ENCODE measurements at regions not wholly inside any gene's neighbourhood (a gene's known extent, or its start where the extent isn't known, plus 50 kb on each side); places are given as distances from the start of the nearest gene placed in this dataset.
"Not testable (repeated sequence)": the region's sequence is repeated elsewhere in the genome, so short reads cannot be mapped to it uniquely, and the experiment has no call there.

DNA sequence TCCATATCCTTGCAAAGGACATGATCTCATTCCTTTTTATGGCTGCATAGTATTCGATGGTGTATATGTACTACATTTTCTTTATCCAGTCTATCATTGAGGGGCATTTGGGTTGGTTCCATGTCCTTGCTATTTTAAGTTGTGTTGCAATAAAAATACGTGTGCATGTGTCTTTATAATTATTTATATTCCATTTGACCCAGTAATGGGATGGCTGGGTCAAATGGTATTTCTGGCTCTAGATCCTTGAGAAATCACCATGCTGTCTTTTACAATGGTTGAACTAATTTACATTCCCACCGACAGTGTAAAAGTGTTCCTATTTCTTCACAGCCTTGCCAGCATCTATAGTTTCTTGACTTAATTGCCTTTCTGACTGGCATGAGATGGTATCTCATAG lies 972.6 kb upstream of the KCND2 start:
- DNase-seq = not testable (repeated sequence)

DNA sequence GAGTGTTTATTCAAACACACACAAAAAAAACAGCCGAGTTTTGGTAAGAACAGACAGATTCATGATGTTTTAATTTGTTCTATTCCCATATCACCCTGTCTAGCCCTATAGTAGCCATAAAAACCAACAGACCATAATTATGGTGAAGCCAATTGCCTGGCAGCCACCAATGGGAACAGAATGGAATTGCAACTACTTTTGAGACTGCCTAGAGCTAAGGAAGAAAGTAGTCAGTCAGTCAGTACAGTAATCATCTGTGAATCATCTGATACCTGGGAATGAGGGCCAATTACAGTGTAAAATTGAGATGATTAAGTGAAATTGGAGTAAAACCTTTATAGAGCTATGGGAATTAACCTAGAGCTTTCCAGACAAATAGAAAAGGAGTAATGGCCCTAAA lies 952.7 kb upstream of the KCND2 start:
- DNase-seq = no peak

DNA sequence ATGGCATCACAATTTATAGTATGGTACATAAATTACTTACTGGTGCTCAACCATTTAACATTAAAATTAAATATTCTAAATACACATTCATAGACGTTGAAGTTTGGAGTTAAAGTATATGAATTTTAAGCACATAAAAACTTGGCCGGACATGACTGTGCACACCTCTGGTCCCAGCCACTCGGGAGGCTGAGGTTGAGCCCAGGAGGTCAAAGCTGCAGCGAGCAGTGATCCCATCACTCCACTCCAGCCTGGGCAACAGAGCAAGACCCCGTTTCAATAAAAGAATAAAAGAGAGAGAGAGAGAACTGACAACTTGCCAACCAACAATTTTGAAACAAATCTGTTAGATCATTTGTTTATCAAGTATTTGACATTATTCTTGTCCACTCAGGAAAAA lies 943.3 kb upstream of the KCND2 start:
- DNase-seq = no peak

DNA sequence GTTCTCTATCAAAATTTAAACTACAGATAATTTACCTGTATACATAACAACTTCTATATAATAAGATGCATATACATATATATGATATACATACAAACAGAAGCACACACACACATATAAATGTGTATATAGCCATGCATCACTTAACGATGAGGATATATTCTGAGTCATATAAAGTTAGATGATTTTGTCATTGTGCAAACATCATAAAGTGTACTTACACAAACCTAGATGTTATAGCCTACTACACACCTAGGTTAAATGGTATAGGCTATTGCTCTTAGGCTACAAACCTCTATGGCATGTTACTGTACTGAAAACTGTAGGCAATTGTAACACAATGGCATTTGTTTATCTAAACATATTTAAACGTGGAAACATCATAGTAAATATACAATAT lies 937.6 kb upstream of the KCND2 start:
- no peak for DNase-seq

DNA sequence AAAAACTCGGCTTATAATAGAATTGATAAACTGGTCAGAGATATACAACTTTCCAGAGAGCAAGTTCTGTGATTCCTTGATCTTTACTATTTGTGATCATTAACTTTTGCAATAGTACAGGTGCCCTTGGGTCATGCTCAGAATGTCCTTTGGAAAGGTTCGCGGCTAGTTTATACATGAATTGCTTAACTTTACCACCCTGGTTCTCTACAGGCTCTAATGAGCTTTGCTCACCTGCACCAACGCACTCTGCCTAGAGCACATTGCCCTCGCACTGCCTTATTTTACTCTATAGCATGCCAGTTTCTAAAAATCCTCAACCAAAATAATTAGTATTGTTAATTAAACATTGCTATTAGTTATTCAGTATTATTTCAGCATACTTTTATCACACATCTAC lies 931.2 kb upstream of the KCND2 start:
- DNase-seq = no peak

DNA sequence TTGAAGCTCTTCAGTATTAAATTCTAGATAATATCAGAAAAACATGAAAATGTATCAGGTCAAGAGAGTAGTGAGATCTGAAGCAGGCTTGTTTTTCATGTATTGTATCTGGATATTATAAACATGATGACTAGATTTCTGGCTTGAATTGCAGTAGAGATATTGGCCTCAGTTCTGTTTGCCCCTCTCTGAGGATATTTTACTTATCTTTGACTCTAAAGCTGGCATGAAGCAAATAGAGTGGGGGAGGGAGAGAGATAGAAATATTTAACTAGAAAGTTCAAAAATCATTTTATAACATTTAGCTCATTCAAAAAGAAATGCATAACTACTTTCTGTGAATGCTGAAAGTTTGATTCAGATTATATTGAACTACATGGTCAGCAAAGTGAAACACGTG lies 929.7 kb upstream of the KCND2 start:
- DNase-seq = no peak

DNA sequence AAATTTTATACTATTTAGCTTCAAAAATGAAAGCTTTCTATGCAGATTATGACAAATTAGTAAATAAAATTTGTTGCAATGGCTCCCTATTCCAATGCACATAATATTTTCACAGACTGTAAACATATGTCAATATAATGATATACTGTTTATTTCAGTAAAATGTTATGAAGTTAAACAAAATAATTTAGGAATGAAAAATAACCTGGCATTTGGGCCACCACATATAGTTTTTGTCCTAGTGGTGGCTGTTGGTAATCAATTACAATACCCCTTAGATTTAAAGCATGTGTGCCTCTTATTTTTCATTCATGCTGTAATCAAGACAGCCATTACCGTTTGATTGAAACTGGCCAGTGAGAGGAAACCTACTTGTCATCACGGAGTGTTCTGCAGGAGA lies 928.5 kb upstream of the KCND2 start:
- no peak for DNase-seq

DNA sequence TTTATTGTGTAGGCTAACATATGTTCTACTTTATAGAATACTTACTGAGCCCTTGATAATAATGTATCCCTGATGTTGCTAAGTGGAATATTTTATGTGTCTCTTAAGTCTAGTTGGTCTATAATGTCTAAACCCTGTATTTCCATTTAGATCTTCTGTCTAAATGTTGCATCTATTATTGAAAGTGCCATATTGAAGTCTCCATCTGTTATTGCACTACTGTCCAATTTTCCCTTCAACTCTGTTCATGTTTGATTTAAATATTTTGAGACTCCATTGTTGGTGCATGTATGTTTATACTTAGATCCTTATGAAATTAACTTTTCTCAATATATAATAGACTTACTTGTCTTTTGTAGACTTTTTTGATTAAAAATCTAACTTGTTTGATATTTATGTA lies 924.5 kb upstream of the KCND2 start:
- DNase-seq = no peak

DNA sequence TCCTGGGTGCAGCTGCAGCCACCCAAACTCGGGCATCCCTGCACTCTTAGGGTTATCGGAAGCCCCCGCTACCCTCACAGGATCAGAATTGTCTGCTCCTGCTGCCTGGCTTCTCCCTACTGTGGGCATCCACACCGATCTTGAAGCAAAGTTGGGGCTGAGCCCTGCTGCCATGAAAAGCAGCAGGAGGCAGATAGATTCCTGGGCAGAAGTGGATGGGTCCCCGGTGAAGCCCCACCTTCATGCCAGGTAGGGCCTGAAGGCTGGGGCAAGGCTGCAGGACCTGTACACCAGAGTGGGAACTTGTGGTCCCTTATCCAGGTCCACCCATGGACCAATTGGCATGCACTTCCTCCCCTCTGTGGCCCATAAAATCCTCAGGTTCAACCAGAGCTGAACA lies 922.6 kb upstream of the KCND2 start:
- DNase-seq = no peak

DNA sequence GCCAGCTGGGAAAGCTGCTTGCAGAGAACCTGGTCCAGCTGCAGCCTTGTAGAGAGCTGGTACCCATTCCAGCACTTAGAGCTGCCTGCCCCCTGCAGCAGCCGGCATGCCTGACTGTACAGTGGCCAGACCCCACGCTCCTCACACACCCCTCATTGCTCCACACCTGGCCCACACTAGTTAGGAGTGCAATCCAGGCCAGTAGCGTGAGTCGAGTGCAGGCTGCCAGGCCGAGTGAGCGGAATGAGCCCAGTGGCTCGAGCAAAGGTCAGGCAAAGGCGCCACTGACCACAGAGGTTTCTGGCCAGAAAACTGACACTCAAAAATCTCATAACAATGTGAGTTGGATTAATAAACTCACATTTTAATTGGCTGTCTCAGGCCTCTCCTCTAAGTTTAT lies 921.7 kb upstream of the KCND2 start:
- no peak for DNase-seq

DNA sequence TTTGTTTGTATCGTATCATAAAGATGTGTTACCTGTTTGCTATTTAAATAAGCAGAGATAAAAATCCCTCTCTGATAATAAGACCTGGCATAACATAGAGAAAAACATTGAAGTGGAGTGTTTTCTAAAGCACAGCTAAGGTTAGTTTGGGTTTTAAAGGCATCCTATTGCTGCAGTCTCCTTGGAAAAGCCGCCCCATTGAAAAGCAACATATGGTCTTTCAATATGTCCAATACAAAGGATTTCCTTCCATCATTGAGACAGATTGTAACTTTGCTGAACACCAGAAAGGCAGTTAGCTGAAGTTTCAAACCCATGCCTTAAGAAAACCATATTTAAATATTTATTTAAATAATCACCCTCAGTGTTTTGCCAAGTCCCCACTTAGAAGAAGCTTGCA lies 898.5 kb upstream of the KCND2 start:
- DNase-seq = no peak

DNA sequence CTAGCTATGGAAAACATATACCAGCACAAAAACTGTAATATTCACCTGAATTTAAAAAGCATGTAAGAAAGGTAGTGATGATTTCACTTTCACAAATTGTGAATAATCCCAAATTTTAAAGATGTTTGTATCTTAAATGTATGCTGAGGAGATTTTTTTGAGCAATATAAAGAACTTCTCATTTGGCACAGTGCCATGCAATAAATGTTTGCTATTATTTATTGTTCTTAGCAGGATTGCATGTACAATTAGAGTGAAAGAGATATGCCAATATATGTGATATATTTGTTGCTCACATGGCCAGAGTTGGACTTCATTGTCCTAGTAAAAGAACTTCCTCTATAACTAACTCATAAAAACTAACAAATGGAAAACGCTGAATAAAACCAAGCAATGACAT lies 895.1 kb upstream of the KCND2 start:
- no peak for DNase-seq

DNA sequence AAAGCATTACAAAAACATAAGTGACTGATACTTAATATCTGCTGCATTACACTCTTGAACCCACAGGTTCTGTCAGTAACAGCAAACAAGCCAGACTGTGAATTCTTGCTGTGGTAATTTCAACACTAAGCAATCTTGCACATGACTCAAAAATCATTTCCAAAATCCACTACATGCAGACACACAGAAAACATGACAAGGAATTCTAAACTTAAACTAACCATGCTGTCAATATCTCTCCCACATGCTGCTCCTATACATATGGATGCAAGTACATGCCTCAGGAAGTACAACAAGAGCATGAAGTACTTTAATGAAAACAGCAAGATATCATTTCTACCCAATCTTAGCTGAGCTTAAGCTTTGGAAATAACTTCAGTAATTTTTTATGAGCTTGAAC lies 890.2 kb upstream of the KCND2 start:
- no peak for DNase-seq

DNA sequence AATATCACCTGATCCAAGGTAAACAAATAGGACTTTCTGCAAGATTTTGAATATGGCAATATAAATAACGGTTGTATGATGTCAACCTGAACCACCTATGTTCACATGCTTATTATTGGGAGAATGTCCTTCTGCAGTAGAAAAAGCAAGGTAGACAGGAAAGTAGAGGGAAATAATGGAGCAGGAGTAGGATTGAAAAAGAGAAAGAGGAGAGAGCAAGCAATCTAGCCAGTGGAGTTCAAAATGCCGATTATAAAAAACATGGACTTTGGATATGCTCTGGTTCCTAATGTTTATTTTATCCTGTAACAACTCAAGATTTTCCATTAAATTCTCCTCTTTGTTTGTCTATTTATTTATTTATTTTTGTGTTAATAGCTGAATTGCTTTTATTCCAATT lies 878.0 kb upstream of the KCND2 start:
- no peak for DNase-seq

DNA sequence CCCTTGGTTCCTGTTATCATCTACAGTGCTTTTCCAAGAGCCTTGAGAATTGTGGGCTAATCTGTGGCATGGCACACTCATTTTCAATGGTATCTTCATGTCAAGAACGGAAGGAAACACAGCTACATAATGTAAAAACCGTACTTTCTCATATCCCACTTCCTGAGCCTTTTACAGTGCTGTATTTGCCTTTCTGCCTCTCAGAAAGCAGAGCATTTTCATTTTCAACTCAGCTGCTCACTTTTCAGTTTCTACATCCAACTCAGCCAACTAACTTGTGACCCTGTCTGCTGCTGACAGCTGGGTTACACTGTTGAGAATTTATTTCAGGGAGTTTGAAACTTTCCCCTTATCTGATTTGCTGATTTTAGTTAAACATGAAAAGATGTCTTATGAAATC lies 875.8 kb upstream of the KCND2 start:
- DNase-seq = no peak

DNA sequence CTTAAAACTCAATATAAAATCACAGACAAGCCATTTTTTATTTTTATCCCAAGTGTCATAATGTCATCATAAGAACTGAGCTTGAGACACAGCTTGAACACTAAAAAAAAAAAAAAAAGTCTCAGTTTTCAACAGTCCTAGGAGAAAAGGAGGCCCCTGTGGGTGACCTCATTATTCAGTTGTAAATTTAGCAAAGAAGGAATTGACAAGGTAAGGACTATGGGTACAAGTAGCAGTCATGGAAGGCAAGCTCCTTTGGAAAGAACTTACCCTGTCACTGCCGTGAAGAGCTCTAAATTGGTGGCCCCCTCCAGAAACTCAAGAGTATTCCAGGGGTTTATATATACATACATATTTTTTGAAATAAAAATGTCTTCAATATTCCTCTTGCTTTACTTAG lies 864.4 kb upstream of the KCND2 start:
- DNase-seq = no peak

DNA sequence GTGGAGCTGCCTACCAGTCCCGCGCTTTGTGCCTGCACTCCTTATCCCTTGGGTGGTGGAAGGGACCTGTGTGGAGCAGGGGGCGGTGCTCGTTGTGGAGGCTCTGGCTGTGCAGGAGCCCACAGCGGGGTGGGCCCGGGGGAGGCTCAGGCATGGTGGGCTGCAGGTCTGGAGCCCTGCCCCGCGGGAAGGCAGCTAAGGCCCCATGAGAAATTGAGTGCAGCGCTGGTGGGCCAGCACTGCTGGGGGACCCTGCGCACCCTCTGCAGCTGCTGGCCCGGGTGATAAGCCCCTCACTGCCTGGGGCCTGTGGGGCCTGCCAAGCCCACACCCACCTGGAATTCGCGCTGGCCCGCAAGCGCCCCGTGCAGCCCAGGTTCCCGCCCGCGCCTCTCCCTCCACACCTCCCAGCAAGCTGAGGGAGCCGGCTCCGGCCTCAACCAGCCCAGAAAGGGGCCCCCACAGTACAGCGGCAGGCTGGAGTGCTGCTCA lies 859.6 kb upstream of the KCND2 start:
- DNase-seq = no peak

DNA sequence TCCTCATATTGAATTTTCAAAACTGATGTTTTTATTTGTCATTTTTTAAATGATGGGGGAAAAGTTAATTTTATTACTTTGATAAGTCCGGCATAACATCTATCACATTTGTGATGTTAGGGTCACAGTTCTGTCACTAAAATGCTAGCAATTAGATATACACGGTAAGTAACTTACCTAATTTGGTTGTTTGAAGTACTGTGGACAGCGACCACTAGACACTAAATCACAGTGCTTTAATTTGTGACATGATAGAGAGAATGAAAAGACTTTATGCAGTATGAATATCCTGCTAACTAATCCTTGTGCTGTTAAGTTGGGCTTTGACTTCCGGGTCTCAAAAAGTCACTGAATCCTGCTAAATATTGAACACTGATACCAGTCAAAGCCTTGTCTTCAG lies 857.3 kb upstream of the KCND2 start:
- no peak for DNase-seq

DNA sequence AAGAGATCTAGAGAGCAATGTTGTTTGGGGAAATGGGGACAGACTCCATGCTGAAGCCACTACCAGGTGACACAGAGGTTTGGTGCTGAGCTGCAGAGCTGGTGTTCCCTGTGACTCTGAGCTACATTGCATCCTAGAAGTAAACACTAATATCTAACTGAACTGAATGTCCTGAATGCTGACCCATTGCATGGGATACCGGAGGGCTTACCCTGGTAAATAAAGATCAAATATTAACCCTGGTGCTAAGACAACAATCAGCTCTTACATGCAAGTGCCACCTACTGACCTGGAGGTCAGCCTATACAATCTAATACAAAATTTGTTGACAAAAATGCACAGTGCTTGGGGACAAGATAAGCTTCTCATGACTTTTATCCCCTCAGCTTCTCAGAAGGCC lies 851.3 kb upstream of the KCND2 start:
- no peak for DNase-seq

DNA sequence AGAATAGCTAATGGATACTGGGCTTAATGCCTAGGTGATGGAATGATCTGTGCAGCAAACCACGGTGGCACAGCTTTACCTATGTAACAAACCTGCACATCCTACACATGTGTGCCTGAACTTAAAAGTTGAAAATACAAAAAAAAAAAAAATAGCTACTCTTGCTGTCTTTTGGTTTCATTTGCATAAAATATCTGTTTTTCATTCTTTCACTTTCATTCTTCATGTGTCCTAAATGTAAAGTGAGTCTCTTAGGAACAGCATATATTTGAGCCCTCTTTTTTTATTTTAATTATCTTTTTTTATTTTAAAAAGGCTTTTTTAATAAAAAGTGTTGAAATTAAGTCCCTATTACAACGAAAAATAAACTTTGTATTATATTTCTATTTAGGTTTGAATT lies 836.1 kb upstream of the KCND2 start:
- no peak for DNase-seq

DNA sequence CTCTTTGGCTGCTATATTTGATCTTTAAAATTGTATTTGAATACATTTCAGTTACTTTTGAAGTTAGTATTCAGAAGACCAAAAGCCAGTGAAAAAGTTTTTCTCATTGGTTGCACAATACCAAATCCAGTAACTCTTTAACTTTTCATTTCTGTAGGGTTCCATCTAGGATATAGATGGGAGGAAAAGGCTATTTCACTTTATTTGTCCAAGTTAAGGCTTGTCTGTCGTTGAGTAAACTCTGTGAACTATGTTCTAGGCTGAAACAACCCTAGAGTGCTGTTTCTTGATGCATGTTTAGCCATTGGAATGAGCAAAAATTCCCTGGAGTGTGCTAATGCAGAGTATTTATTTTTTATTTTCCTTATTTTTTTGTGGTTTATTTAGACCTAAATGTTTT lies 834.7 kb upstream of the KCND2 start:
- DNase-seq = no peak

DNA sequence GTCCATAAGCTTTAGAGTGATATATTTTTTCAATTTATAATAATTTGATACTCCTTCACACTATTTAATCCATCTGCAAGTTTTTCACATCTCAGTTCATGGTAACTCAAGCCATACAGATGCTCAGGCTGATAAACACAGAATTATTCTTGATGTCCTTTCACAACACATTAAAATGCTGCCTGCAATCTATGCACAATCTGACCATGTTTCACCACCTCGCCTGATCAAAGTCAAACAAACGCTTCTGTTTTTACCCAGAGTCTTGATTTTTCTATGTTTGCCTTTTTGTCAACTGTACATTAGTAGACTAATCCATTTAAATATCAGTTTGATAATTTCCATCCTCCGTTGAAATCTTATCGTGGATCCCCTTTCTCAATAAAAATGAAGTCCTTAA lies 833.8 kb upstream of the KCND2 start:
- DNase-seq = no peak

DNA sequence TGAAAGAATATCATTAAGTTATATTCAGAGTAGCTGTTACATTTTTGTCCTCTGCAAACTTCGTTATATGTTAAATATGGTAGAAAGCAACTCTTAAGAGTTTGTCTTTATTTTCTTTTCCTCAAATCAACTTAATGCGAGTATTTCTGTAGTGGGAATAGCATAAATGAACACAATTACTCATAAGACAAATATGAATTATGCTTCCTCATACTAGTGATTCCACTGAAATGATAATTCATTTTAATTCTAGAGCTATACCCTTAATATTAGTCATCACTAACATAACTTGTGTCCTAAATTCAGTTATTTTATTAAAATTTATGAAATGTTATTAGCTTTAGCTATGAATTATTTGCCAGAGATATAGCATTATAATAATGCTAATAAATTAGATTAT lies 820.6 kb upstream of the KCND2 start:
- DNase-seq = no peak

DNA sequence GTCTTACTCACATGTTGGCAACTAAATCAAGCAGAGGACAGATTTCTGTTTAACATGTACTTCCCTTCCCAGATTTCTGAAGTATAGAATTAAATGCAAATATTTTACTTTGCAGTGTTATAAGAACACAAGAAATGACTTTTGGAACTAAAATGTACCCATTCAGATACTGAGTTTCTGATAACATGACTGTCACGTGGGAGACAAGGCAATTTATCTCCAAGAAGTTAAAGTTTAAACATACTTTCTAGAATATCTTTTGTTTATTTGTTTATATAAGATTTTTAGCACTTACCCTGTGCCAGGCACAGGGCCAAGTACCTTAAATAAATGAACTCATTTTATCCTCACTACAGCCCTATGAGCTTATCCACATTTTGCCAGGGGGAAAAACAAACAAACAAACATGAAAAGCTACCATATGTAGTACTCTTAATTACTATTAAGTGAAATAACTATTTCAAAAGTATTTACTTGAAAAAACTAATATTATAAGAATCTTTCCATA lies 807.1 kb upstream of the KCND2 start:
- DNase-seq = no peak

DNA sequence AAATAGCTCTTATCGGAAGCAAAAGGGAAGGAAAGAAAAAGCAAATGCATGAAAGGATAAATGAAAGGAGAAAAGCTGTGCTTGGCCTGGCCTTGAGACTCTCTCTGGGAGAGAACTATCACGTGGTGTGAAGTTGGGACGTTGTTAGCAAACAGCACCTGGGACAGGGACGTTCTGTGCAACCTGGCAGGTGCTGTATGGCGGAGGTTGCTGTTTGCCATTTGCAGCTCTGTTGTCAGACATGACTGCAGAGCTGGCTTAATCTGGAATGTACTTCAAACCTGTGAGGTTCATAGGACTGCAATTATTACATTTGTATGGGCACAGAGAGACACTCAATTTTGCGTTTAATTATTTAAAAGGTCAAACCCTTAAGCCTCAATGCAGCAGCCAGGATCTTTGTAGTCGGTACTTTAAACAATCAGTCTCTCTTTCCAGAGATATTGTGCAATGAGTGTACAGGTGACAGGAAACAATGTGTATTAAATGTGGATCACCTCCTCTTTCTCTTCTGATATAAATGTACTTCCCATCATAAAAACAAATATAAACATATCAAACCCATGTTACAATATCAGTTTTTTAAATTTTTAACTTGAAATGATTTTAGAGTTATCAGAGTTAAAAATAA lies 800.5 kb upstream of the KCND2 start:
- DNase-seq = peak; percentile 58

DNA sequence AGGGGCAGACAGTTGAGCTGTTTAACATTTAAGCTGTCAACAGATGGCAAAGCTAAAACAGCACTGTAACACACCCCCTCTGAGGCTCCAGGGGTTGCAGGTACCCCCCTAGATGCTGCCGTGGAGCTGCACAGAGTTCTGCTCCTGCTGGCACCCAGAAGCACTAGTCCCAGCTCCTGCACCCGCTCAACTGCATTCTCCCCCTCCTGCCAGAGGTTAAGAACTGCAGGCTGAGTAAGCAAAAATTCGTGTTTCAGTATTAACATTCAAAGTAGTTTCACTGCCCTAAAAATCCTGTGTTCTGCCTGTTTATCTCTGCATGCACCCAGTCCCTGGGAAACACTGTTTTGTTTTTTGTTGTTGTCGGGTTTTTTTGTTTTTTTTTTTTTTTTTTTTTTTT lies 790.8 kb upstream of the KCND2 start:
- peak; percentile 45 for DNase-seq

Data from NCI-H1436 (cell line).